ENCODE measurements at regions not wholly inside any gene's neighbourhood (a gene's known extent, or its start where the extent isn't known, plus 50 kb on each side); places are given as distances from the start of the nearest gene placed in this dataset.

DNA sequence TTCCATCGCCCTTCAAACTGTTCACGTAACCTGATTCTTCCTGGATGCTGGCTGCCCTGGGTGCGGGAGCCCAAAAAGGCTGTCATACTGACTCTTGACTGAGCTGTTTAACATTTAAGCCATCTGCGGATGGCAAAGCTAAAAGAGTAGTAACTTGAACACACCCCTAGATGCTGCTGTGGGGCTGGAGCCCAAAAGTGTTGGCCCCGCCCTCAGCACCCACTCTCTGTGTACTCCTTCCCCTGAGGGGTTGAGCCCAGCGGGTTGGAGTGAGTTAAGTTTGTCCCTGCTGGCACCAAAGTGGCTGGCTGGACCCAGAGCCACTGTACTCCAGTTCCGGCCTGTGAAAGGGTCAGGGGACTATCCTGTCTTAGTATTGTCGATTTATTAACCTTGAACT lies 640.6 kb downstream of the PTPRU start:
- Histone ChIP-seq H3K27ac (ENCODE audit: low read depth, low read length) (no peak overlapping the region), H3K79me2 (ENCODE audit: insufficient read depth, low read length) (no peaks in the 10 kb centered on the region), H3K4me2 (ENCODE audit: low read length) (no peak overlapping the region), H3K9me3 (ENCODE audit: insufficient read depth, low read depth, low read length) (no peaks in the 10 kb centered on the region), H3K27me3 (ENCODE audit: insufficient read depth, low read length) (no peaks in the 10 kb centered on the region), H3K4me1 (ENCODE audit: insufficient read depth, low read length) (no peaks in the 10 kb centered on the region), H4K20me1 (ENCODE audit: insufficient read depth, low read length) (no peaks in the 10 kb centered on the region), H2AFZ (ENCODE audit: low read depth, low read length) (no peak overlapping the region), H3K36me3 (ENCODE audit: insufficient read depth, low read length) (no peaks in the 10 kb centered on the region), H3K9ac (ENCODE audit: low read length) (no peak overlapping the region), H3K4me3 (ENCODE audit: insufficient read depth, low read depth, low read length) (no peak overlapping the region)
- Mint-ChIP-seq H3K4me1 (ENCODE audit: low read depth, unreplicated experiment) (no peaks in the 10 kb centered on the region), H3K4me3 (ENCODE audit: unreplicated experiment) (no peak overlapping the region), H3K27ac (ENCODE audit: unreplicated experiment) (no peak overlapping the region), H3K27me3 (ENCODE audit: low read depth, unreplicated experiment) (peaks cover 5% of the 10 kb centered on the region), H3K9me3 (ENCODE audit: unreplicated experiment) (no peaks in the 10 kb centered on the region), H3K36me3 (ENCODE audit: low read depth, unreplicated experiment) (no peaks in the 10 kb centered on the region)
- no peak for FAIRE-seq
- TF ChIP-seq EZH2 (IDR thresholded peaks at IDR 0.05; ENCODE audit: insufficient read depth, low read length) (no peak), CTCF (IDR thresholded peaks at IDR 0.05; ENCODE audit: insufficient read depth, low read depth, low read length) (no peak)
- DNase-seq (ENCODE audit: low read depth), result no peak

DNA sequence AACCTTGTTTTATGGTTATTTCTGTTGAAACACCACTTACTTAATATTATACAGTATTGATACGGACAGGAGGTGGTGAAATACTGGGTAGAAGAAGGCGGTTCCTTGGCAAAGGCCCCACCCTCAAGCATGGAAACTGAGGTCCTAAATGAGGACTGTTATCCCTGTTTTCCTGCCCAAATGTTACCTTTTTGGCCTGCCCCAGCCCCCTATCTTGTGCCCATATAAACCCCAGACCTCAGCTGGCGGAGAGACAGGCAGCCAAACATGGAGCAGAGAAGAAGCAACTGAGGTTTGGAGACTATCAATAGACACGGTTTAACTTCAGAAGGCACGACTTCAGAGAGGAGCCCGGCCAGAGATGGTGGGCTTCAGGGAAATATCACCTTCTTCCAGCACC lies 640.1 kb downstream of the PTPRU start:
- no peaks in the 10 kb centered on the region for H3K4me1 Mint-ChIP-seq (ENCODE audit: low read depth, unreplicated experiment)
- Histone ChIP-seq H3K4me3 (ENCODE audit: insufficient read depth, low read depth, low read length) (no peak overlapping the region), H3K9me3 (ENCODE audit: insufficient read depth, low read depth, low read length) (no peaks in the 10 kb centered on the region), H3K4me1 (ENCODE audit: insufficient read depth, low read length) (no peaks in the 10 kb centered on the region), H4K20me1 (ENCODE audit: insufficient read depth, low read length) (no peaks in the 10 kb centered on the region), H3K9ac (ENCODE audit: low read length) (no peak overlapping the region), H3K36me3 (ENCODE audit: insufficient read depth, low read length) (no peaks in the 10 kb centered on the region), H2AFZ (ENCODE audit: low read depth, low read length) (no peak overlapping the region), H3K27ac (ENCODE audit: low read depth, low read length) (no peak overlapping the region), H3K79me2 (ENCODE audit: insufficient read depth, low read length) (no peaks in the 10 kb centered on the region), H3K4me2 (ENCODE audit: low read length) (no peak overlapping the region), H3K27me3 (ENCODE audit: insufficient read depth, low read length) (no peaks in the 10 kb centered on the region)
- FAIRE-seq, result no peak
- peaks cover 2% of the 10 kb centered on the region for H3K27me3 Mint-ChIP-seq (ENCODE audit: low read depth, unreplicated experiment)
- H3K4me3 Mint-ChIP-seq (ENCODE audit: unreplicated experiment), result no peak overlapping the region
- H3K9me3 Mint-ChIP-seq (ENCODE audit: unreplicated experiment), result no peaks in the 10 kb centered on the region
- no peaks in the 10 kb centered on the region for H3K36me3 Mint-ChIP-seq (ENCODE audit: low read depth, unreplicated experiment)
- no peak for DNase-seq (ENCODE audit: low read depth)
- no peak for TF ChIP-seq EZH2 (IDR thresholded peaks at IDR 0.05; ENCODE audit: insufficient read depth, low read length)
- TF ChIP-seq CTCF (IDR thresholded peaks at IDR 0.05; ENCODE audit: insufficient read depth, low read depth, low read length), result no peak
- no peak overlapping the region for H3K27ac Mint-ChIP-seq (ENCODE audit: unreplicated experiment)

DNA sequence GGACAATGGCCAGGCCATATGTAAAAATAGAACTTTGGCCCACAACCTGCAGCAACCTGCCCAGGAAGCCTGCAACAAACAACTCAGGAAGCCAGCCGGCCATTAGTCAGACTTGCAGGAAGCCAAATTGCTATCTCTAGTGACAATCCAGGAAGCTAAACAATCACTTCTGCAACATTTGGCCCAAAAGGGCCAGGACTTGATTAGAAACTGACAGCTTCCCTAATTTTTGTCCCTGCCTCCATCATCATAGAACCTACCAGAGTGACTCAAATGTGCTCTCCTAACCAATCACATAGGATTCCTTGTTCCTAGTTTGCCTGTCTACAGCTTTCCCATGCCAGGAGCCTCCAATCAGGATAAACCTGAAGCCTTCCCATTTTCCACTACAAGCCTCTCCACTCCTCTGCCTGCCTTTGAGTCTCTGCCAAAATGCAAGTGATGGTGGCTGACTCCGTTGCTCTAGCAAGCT lies 639.3 kb downstream of the PTPRU start:
- no peaks in the 10 kb centered on the region for H4K20me1 ChIP-seq (ENCODE audit: insufficient read depth, low read length)
- Mint-ChIP-seq H3K27ac (ENCODE audit: unreplicated experiment) (no peak overlapping the region), H3K27me3 (ENCODE audit: low read depth, unreplicated experiment) (peaks cover 2% of the 10 kb centered on the region), H3K36me3 (ENCODE audit: low read depth, unreplicated experiment) (no peaks in the 10 kb centered on the region), H3K4me1 (ENCODE audit: low read depth, unreplicated experiment) (no peaks in the 10 kb centered on the region), H3K4me3 (ENCODE audit: unreplicated experiment) (no peak overlapping the region), H3K9me3 (ENCODE audit: unreplicated experiment) (no peaks in the 10 kb centered on the region)
- no peak overlapping the region for H3K4me2 ChIP-seq (ENCODE audit: low read length)
- no peak overlapping the region for H2AFZ ChIP-seq (ENCODE audit: low read depth, low read length)
- no peak overlapping the region for H3K9ac ChIP-seq (ENCODE audit: low read length)
- no peaks in the 10 kb centered on the region for H3K27me3 ChIP-seq (ENCODE audit: insufficient read depth, low read length)
- no peaks in the 10 kb centered on the region for H3K79me2 ChIP-seq (ENCODE audit: insufficient read depth, low read length)
- TF ChIP-seq EZH2 (IDR thresholded peaks at IDR 0.05; ENCODE audit: insufficient read depth, low read length) (no peak), CTCF (IDR thresholded peaks at IDR 0.05; ENCODE audit: insufficient read depth, low read depth, low read length) (no peak)
- no peak overlapping the region for H3K27ac ChIP-seq (ENCODE audit: low read depth, low read length)
- FAIRE-seq (no peak), DNase-seq (ENCODE audit: low read depth) (no peak)
- H3K36me3 ChIP-seq (ENCODE audit: insufficient read depth, low read length), result no peaks in the 10 kb centered on the region
- no peak overlapping the region for H3K4me3 ChIP-seq (ENCODE audit: insufficient read depth, low read depth, low read length)
- no peaks in the 10 kb centered on the region for H3K9me3 ChIP-seq (ENCODE audit: insufficient read depth, low read depth, low read length)
- no peaks in the 10 kb centered on the region for H3K4me1 ChIP-seq (ENCODE audit: insufficient read depth, low read length)
